Ovary (tissue), 7 donors: ENCODE measurements at regions not wholly inside any gene's neighbourhood (a gene's known extent, or its start where the extent isn't known, plus 50 kb on each side); places are given as distances from the start of the nearest gene placed in this dataset.

Experiments used
- DNase-seq, 5 donors: peaks; one replicate each; pipeline ENCODE4 v3.0.0-alpha.2; 2019 to 2020
- H3K27ac ChIP-seq, 2 donors: fragments of 200-600 bp; one replicate each; pipeline versions ENCODE4 v1.5.1 to v1.8.0; 2019 to 2022
- H3K27me3 ChIP-seq: fragments of 200-600 bp; one replicate; pipeline ENCODE4 v1.8.0; 2022
- H3K36me3 ChIP-seq: fragments of 200-600 bp; sonication (generic); one replicate; pipeline ENCODE4 v1.5.1; 2019
- H3K4me1 ChIP-seq: one replicate; pipeline ENCODE4 v1.8.1; 2013; ENCODE audit warnings: mild to moderate bottlenecking, moderate library complexity; ENCODE audit not compliant: insufficient read depth
- H3K4me3 ChIP-seq: fragments of 200-600 bp; sonication (generic); one replicate; pipeline ENCODE4 v1.5.1; 2017
- H3K9me3 ChIP-seq, 2 donors: fragments of 200-600 bp in 1 of 2; sonication (generic) in 1 of 2; one replicate each; pipeline versions ENCODE4 v1.5.1 to v1.8.1; 2013 to 2019; ENCODE audit warnings: mild to moderate bottlenecking in 1 of 2, moderate library complexity in 1 of 2
- EP300 ChIP-seq: sonication (generic); formaldehyde crosslinking; IDR thresholded peaks from one replicate; pipeline ENCODE4 v1.6.1; 2017; ENCODE audit warnings: antibody characterized with exemption
- POLR2A ChIP-seq: fragments of 450-650 bp; IDR thresholded peaks from one replicate; pipeline ENCODE4 v1.6.1; 2017; ENCODE audit warnings: antibody characterized with exemption, mild to moderate bottlenecking, moderate library complexity
- WGBS, 3 donors: extraction: QIAGEN DNeasy Blood & Tissue Kit in 1 of 3; methylation state at CpG; one replicate each; pipeline versions ENCODE4 v1.1.5 to v1.1.7; 2013 to 2017; 5-methylcytosine and 5-hydroxymethylcytosine counted together
- intact Hi-C, 4 donors: fragments of 100-400 bp; cut with DNase I; formaldehyde crosslinking; loops; one replicate each; pipeline versions ENCODE4 v1.11.0 to v1.15.1; 2022 to 2023
- TF ChIP-seq, protein P1 (sequence below), 3 donors: fragments of 450-650 bp in 2 of 3; fragments of 200-600 bp in 1 of 3; IDR thresholded peaks; one replicate each; pipeline versions ENCODE4 v1.5.1 to v1.8.0; 2016 to 2022; ENCODE audit warnings: antibody characterized with exemption in 3 of 3, mild to moderate bottlenecking in 1 of 3
- donor health status: DM: no; HTN: no; CAD: no; lungs with moderate emphysema.
- donor health status: DM: no; HTN: no; CAD: no.
- donor health status: Bipolar disorder and iron deficiency.
- donor health status: DM: no; HTN: no; CAD: no.
- donor health status: DM: yes; HTN: yes; CAD: no.

DNA sequence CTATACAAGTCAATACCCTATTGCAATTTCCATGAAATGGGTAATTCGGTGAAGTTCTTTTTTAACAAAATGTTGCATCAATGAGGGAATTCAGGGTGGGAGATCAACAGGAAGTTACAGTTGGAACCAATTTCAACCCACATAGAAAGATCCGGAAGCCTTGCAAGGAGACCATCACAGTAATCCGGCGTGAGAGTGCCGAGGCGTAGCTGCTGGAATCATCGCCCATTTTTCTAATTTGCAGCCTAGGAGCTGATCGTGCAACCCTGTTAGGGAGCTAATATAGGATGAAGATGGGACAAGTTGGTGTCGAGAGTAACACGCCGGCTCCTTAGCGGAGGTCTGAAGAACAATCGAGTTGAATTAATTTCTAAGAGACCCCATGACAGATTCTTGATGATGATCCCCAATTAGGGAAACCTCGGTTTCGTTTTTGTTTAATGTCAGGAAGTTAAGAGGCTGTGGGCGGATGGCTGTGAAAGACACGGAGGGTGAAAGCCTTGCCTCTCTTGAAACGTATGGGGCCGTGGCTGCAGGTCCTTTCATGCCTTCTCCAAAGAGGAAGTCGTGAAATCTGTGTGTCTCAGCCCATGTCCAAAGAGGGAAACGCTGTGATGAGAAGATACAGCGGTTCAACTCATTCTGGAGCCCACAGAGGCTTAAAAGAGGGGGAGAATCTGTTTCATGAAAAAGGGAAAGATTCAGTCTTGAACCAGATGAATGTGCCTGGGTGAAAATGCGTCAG, 51.2 kb upstream of the CARD11 start:
- Histone ChIP-seq H3K4me3 (no peak overlapping the region), H3K27ac (no peak overlapping the region), H3K9me3 (no peaks in the 10 kb centered on the region), H3K4me1 (no peaks in the 10 kb centered on the region), H3K36me3 (no peaks in the 10 kb centered on the region), H3K27me3 (no peaks in the 10 kb centered on the region)
- TF ChIP-seq, protein P1, sequence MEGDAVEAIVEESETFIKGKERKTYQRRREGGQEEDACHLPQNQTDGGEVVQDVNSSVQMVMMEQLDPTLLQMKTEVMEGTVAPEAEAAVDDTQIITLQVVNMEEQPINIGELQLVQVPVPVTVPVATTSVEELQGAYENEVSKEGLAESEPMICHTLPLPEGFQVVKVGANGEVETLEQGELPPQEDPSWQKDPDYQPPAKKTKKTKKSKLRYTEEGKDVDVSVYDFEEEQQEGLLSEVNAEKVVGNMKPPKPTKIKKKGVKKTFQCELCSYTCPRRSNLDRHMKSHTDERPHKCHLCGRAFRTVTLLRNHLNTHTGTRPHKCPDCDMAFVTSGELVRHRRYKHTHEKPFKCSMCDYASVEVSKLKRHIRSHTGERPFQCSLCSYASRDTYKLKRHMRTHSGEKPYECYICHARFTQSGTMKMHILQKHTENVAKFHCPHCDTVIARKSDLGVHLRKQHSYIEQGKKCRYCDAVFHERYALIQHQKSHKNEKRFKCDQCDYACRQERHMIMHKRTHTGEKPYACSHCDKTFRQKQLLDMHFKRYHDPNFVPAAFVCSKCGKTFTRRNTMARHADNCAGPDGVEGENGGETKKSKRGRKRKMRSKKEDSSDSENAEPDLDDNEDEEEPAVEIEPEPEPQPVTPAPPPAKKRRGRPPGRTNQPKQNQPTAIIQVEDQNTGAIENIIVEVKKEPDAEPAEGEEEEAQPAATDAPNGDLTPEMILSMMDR (IDR thresholded peaks at IDR 0.05): no peak
- TF ChIP-seq EP300 (no peak), POLR2A (no peak)
- no peak for DNase-seq
- WGBS, 3 donors: 77 to 85% (median 81%) methylated on average over 23 of the region's 23 CpGs
- intact Hi-C loops: no loop called here

DNA sequence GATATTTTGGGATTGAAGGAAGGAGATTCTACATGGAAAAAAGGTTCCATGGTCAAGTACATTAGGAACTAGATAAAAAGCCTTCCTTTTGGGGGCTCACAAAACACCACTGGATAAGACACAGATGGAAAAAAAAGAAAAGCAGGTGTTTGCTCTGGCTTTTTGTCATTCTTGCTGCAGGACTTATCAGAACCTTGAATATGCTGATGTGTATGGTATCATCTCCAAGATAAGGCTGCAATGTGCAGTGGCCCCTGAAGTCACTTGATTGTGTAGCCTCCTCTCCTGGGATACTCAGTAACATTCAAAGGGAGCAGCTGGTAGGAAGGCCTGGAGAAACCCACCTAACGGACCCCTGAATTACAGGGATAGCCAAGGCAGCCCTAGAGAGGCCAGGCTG, 54.1 kb upstream of the CARD11 start:
- no peak overlapping the region for H3K4me3 ChIP-seq
- H3K9me3 ChIP-seq: no peaks in the 10 kb centered on the region
- intact Hi-C loops: no loop called here
- 75 to 92% (median 82%) methylated on average over 1 of the region's 1 CpG for WGBS, 3 donors
- TF ChIP-seq POLR2A (no peak), EP300 (no peak)
- TF ChIP-seq, protein P1 (IDR thresholded peaks at IDR 0.05): no peak
- H3K4me1 ChIP-seq: no peaks in the 10 kb centered on the region
- no peak for DNase-seq
- H3K36me3 ChIP-seq: no peaks in the 10 kb centered on the region
- no peaks in the 10 kb centered on the region for H3K27me3 ChIP-seq
- no peak overlapping the region for H3K27ac ChIP-seq

DNA sequence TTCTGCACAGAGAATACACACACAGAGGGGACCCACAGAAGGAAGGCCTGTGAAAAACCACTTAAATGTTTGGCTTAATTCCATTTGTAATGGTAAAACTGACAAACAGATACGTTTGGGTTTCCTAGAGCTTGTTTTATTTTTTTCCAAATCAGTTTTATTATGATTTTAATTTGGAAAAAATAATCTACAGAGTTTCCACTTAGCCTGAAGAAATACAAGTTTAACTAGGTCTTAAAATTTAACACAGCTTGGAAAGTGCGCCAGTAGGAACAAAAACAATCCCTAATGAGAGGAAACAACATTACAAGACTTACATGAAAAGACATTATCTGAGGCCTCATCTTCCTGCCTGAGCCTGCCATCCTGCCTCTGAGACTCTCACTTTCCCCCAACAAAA, 58.5 kb upstream of the CARD11 start:
- H3K4me3 ChIP-seq: no peak overlapping the region
- WGBS, 3 donors: 18 to 33% (median 22%) methylated on average over 2 of the region's 2 CpGs
- no peaks in the 10 kb centered on the region for H3K36me3 ChIP-seq
- TF ChIP-seq EP300: no peak
- no peak for DNase-seq
- no peaks in the 10 kb centered on the region for H3K27me3 ChIP-seq
- no peaks in the 10 kb centered on the region for H3K4me1 ChIP-seq
- H3K27ac ChIP-seq: no peak overlapping the region
- intact Hi-C loops: no loop called here
- H3K9me3 ChIP-seq: no peaks in the 10 kb centered on the region

DNA sequence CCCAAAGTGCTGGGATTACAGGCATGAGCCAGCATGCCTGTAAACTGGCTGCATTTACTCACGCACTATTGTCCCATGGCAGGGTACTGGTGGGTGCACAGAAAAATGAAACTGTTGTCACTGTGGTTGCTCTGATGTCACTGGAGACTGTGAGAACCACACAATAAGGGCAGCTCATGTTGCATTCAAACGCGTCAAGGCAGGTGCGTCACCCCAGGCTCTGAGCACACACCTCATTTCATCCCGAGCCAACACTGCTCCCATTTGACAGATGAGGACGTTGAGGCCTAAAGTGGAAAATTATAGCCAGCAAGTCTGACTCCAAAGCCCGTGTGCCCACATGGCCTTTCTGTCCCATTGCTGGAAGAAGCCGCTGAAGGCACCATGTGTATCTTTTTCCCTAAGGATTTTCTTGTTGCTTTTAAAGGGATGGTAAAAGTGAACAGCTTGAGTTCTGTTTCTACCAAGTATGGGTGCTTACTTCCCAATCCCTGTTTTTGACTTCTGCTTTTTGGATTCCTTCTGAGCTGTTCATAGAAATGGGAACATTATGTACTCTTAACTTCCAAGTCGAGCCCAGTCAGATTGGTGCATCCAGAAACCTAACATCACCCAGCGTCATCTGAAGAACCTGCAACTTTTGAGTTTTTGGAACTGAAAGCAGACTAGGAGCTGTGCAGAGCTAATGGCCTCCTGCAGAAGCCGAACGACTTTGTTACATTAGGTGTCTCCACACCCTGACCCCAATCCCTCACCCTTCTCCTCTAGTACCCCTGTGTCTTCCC, 60.1 kb upstream of the CARD11 start:
- no peaks in the 10 kb centered on the region for H3K4me1 ChIP-seq
- 86 to 91% (median 87%) methylated on average over 12 of the region's 12 CpGs for WGBS, 3 donors
- TF ChIP-seq POLR2A (no peak), EP300 (no peak)
- TF ChIP-seq, protein P1 (IDR thresholded peaks at IDR 0.05): no peak
- intact Hi-C loops: no loop called here
- no peak for DNase-seq
- H3K36me3 ChIP-seq: no peaks in the 10 kb centered on the region
- H3K27me3 ChIP-seq: no peaks in the 10 kb centered on the region
- H3K4me3 ChIP-seq: no peak overlapping the region
- no peak overlapping the region for H3K27ac ChIP-seq
- H3K9me3 ChIP-seq: no peaks in the 10 kb centered on the region

DNA sequence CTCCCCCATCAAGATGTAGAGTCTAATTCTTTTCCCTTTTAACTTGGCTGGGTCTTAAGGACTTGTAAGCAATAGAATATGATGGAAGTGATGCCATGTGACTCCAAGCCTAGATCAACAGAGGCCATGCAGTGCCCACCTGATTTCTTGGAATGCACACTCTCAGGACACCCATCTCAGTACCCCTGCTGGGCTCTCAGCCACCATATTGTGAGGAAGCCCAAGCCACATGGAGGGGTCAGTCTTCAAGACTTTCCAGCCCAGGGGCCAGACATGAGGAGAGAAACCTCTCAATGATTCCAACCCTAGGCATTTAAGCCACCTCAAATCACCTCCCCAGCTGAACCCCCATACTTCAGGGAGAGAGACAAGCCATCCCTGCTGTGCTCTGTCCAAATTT, 62.2 kb upstream of the CARD11 start:
- no peaks in the 10 kb centered on the region for H3K4me1 ChIP-seq
- H3K4me3 ChIP-seq: no peak overlapping the region
- no peak overlapping the region for H3K27ac ChIP-seq
- no peak for DNase-seq
- no peaks in the 10 kb centered on the region for H3K9me3 ChIP-seq
- H3K27me3 ChIP-seq: no peaks in the 10 kb centered on the region
- intact Hi-C loops: no loop called here
- TF ChIP-seq EP300: no peak
- TF ChIP-seq, protein P1 (IDR thresholded peaks at IDR 0.05): no peak
- no peak for TF ChIP-seq POLR2A
- no peaks in the 10 kb centered on the region for H3K36me3 ChIP-seq
